ENCODE measurements at regions not wholly inside any gene's neighbourhood (a gene's known extent, or its start where the extent isn't known, plus 50 kb on each side); places are given as distances from the start of the nearest gene placed in this dataset.

DNA sequence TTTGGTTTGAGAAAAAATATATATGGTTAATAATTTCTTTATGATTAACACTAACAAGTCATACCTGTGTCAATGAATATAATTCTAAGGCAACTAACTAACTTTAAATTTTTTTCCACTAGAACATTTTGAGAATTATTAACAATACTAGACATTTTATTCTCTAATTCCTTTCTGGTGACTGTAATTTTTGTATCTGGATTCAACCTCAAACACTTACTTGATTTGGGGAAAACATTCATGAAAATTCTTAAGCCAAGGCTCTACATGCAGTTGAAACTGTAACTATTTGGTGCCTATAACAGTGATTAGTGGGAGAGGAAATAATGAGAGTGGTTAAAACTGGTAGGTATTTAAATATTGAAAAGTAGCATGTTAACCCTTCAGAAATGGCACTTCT is 546.5 kb upstream of the KLHL29 start:
- no peak for DNase-seq (ENCODE audit: extremely low read depth, low read depth)
- no peak for TF ChIP-seq CTCF (IDR thresholded peaks at IDR 0.05; ENCODE audit: low read depth, low read length)

DNA sequence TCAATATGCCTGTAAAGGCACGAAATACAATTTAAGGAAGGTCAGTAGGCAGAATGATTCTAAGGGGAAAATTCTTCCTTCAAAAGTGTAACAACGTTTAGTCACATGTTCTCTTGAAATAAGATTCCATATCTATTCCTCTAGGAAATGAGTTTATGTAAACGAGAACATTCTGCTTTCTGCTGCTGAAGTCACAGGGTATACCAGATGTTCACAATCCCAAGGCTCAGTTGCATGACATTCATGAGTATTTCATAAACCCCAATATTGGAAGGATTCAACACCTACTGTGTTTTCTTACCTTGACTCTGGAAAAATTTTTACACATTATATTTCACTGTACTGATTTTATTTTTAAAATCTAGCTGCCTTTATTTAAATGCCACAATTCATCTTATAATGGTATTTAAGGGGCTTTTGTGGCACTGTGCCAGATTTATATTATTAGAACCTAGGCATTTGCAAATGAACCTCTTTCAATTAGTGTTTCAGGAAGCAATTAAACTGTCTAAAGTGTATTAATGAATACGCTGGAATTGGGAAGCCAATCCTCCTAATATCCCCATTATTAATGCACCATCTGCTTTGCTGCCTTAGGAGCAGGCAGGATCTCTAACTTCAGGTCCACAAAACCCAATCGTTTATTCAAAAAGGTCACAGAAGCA is 542.6 kb upstream of the KLHL29 start:
- DNase-seq (ENCODE audit: extremely low read depth, low read depth), result no peak
- no peak for TF ChIP-seq CTCF (IDR thresholded peaks at IDR 0.05; ENCODE audit: low read depth, low read length)

DNA sequence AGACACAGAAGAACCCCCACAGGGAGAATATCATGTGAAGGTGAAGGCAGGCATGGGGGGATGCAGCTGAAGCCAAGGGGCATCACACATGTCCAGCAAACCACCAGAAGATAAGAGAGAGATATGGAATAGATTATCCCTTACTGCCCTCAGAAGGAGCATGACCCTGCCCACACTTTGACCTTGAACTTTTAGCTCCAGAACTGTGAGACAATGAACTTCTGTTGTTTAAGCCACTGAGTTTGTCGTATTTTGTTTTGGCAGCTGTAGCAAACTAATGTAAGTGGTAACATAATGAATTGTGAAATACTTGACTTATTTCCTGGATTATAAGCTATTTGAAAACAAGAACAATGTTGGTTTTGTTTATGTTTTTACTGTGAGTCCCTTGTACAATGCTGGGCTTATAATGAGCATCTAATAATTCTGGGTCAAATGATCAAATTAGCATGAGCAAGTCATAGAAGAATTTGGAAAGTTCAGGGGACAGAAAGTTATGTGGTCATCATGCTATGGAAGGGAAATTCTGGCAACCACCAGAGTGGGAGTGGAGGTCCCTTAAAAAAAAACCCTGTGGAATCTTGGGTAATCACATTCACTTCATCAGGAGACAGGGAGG is 541.0 kb upstream of the KLHL29 start:
- TF ChIP-seq CTCF (IDR thresholded peaks at IDR 0.05; ENCODE audit: low read depth, low read length), result no peak
- no peak for DNase-seq (ENCODE audit: extremely low read depth, low read depth)

GRCh38 chr2:22850310-22850709 is 534.7 kb upstream of the KLHL29 start:
- DNase-seq (ENCODE audit: extremely low read depth, low read depth), result no peak
- TF ChIP-seq CTCF (IDR thresholded peaks at IDR 0.05; ENCODE audit: low read depth, low read length), result no peak

DNA sequence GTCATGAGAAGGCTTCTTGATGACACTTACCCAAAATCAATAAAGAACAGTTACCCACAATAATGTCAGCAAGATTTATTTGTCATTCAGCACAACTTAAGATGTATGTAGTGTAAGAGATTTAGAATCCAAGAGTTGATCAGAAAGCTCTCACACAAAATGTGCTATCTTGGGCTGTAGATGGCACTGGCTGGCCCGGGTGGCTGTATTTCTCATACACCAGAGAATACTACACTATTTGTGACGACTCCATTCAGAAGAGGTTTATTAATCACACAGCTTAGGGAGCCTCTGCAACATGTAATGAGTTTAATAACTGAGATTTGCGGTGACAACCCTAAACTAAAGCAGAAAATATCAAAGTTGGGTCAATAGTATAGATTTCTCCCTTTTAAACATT is 530.4 kb upstream of the KLHL29 start:
- TF ChIP-seq CTCF (IDR thresholded peaks at IDR 0.05; ENCODE audit: low read depth, low read length), result no peak
- no peak for DNase-seq (ENCODE audit: extremely low read depth, low read depth)

- no peak for DNase-seq (ENCODE audit: extremely low read depth, low read depth)
- TF ChIP-seq CTCF (IDR thresholded peaks at IDR 0.05; ENCODE audit: low read depth, low read length), result no peak
Observed at GRCh38 chr2:22855081-22855480, 529.9 kb upstream of the KLHL29 start.

GRCh38 chr2:22855761-22856184 is 529.2 kb upstream of the KLHL29 start:
- TF ChIP-seq CTCF (IDR thresholded peaks at IDR 0.05; ENCODE audit: low read depth, low read length), result no peak
- DNase-seq (ENCODE audit: extremely low read depth, low read depth), result no peak
